ENCODE measurements at regions not wholly inside any gene's neighbourhood (a gene's known extent, or its start where the extent isn't known, plus 50 kb on each side); places are given as distances from the start of the nearest gene placed in this dataset.

GRCh38 chr20:7275645-7276237, 508.3 kb downstream of the BMP2 start:
- no peak overlapping the region for H3K4me3 ChIP-seq (ENCODE audit: insufficient read depth, low read length, poor library complexity, severe bottlenecking)
- no peaks in the 10 kb centered on the region for H3K27me3 ChIP-seq (ENCODE audit: low read length)
- no peaks in the 10 kb centered on the region for H3K9me2 ChIP-seq (replicated peaks; ENCODE audit: insufficient read depth, low read length)
- H3K27ac ChIP-seq (ENCODE audit: low read depth, low read length), result no peak overlapping the region
- H3K9me3 ChIP-seq (ENCODE audit: insufficient read depth, low read length), result no peaks in the 10 kb centered on the region
- TF ChIP-seq, protein P1, sequence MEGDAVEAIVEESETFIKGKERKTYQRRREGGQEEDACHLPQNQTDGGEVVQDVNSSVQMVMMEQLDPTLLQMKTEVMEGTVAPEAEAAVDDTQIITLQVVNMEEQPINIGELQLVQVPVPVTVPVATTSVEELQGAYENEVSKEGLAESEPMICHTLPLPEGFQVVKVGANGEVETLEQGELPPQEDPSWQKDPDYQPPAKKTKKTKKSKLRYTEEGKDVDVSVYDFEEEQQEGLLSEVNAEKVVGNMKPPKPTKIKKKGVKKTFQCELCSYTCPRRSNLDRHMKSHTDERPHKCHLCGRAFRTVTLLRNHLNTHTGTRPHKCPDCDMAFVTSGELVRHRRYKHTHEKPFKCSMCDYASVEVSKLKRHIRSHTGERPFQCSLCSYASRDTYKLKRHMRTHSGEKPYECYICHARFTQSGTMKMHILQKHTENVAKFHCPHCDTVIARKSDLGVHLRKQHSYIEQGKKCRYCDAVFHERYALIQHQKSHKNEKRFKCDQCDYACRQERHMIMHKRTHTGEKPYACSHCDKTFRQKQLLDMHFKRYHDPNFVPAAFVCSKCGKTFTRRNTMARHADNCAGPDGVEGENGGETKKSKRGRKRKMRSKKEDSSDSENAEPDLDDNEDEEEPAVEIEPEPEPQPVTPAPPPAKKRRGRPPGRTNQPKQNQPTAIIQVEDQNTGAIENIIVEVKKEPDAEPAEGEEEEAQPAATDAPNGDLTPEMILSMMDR (IDR thresholded peaks at IDR 0.05; ENCODE audit: insufficient read depth, low read length, poor library complexity, severe bottlenecking), result no peak
- no peak for TF ChIP-seq EZH2phosphoT487 (conservative IDR thresholded peaks at IDR 0.05; ENCODE audit: low read length)
- no peaks in the 10 kb centered on the region for H3K36me3 ChIP-seq (ENCODE audit: low read length)
- H3K4me2 ChIP-seq (ENCODE audit: low read depth, low read length, poor library complexity, severe bottlenecking), result no peak overlapping the region
- H3F3A ChIP-seq (ENCODE audit: insufficient read depth), result no peaks in the 10 kb centered on the region
- no peaks in the 10 kb centered on the region for H3K79me2 ChIP-seq (ENCODE audit: insufficient read depth, low read length)
- no peak overlapping the region for H2AFZ ChIP-seq (ENCODE audit: low read depth, low read length, severe bottlenecking)
- no peaks in the 10 kb centered on the region for H4K20me1 ChIP-seq (ENCODE audit: low read depth, low read length)
- no peak overlapping the region for H3K9ac ChIP-seq (ENCODE audit: low read length)

DNA sequence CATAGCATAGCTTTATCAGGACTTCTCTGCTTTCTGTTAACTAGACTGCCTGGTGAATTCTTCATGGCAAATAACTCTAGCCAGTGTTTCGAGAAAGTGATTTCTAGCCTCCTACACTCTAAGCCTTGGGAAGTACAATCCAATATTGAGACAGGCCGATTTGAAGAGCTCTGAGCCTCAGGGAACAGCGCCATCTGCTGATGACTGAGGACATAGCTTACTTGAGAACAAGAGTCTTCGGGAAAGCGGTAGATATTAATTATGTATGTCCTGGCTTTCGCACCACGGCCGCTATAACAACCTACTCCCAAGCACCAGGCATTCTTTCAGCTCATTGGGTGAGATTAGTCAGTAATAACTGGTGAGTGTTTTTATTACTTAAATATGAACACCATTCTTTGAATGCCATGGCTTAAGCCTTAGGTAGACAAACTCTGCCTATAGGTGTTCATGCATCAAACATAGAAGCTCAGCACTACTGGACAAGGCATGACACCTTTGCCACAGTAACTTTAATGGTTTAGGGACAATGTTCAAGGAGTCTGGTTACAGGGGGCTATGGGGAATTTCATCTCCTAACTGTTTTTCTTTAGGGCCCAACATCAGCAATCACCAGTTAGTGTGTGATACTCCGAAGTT, 518.6 kb downstream of the BMP2 start:
- H3K9me3 ChIP-seq (ENCODE audit: insufficient read depth, low read length), result no peaks in the 10 kb centered on the region
- no peak for TF ChIP-seq EZH2phosphoT487 (conservative IDR thresholded peaks at IDR 0.05; ENCODE audit: low read length)
- TF ChIP-seq, protein P1 (IDR thresholded peaks at IDR 0.05; ENCODE audit: insufficient read depth, low read length, poor library complexity, severe bottlenecking), result peak; percentile 87
- H4K20me1 ChIP-seq (ENCODE audit: low read depth, low read length), result no peaks in the 10 kb centered on the region
- no peak overlapping the region for H2AFZ ChIP-seq (ENCODE audit: low read depth, low read length, severe bottlenecking)
- no peaks in the 10 kb centered on the region for H3K27me3 ChIP-seq (ENCODE audit: low read length)
- H3K36me3 ChIP-seq (ENCODE audit: low read length), result no peaks in the 10 kb centered on the region
- no peaks in the 10 kb centered on the region for H3K79me2 ChIP-seq (ENCODE audit: insufficient read depth, low read length)
- no peak overlapping the region for H3K4me2 ChIP-seq (ENCODE audit: low read depth, low read length, poor library complexity, severe bottlenecking)
- no peak overlapping the region for H3K27ac ChIP-seq (ENCODE audit: low read depth, low read length)
- no peak overlapping the region for H3K4me3 ChIP-seq (ENCODE audit: insufficient read depth, low read length, poor library complexity, severe bottlenecking)
- H3F3A ChIP-seq (ENCODE audit: insufficient read depth), result no peaks in the 10 kb centered on the region
- no peaks in the 10 kb centered on the region for H3K9me2 ChIP-seq (replicated peaks; ENCODE audit: insufficient read depth, low read length)
- H3K9ac ChIP-seq (ENCODE audit: low read length), result no peak overlapping the region

GRCh38 chr20:7291323-7291943, 523.9 kb downstream of the BMP2 start:
- no peaks in the 10 kb centered on the region for H4K20me1 ChIP-seq (ENCODE audit: low read depth, low read length)
- no peaks in the 10 kb centered on the region for H3K9me2 ChIP-seq (replicated peaks; ENCODE audit: insufficient read depth, low read length)
- H3K9me3 ChIP-seq (ENCODE audit: insufficient read depth, low read length), result no peaks in the 10 kb centered on the region
- H3F3A ChIP-seq (ENCODE audit: insufficient read depth), result no peaks in the 10 kb centered on the region
- no peaks in the 10 kb centered on the region for H3K36me3 ChIP-seq (ENCODE audit: low read length)
- no peak overlapping the region for H3K27ac ChIP-seq (ENCODE audit: low read depth, low read length)
- H3K79me2 ChIP-seq (ENCODE audit: insufficient read depth, low read length), result no peaks in the 10 kb centered on the region
- no peak overlapping the region for H2AFZ ChIP-seq (ENCODE audit: low read depth, low read length, severe bottlenecking)
- no peak overlapping the region for H3K4me3 ChIP-seq (ENCODE audit: insufficient read depth, low read length, poor library complexity, severe bottlenecking)
- H3K4me2 ChIP-seq (ENCODE audit: low read depth, low read length, poor library complexity, severe bottlenecking), result no peak overlapping the region
- H3K27me3 ChIP-seq (ENCODE audit: low read length), result no peaks in the 10 kb centered on the region
- no peak overlapping the region for H3K9ac ChIP-seq (ENCODE audit: low read length)
- TF ChIP-seq, protein P1 (IDR thresholded peaks at IDR 0.05; ENCODE audit: insufficient read depth, low read length, poor library complexity, severe bottlenecking), result no peak
- no peak for TF ChIP-seq EZH2phosphoT487 (conservative IDR thresholded peaks at IDR 0.05; ENCODE audit: low read length)
